HG03432 (cell line): ENCODE measurements at regions not wholly inside any gene's neighbourhood (a gene's known extent, or its start where the extent isn't known, plus 50 kb on each side); places are given as distances from the start of the nearest gene placed in this dataset.
"Not testable (repeated sequence)": the region's sequence is repeated elsewhere in the genome, so short reads cannot be mapped to it uniquely, and the experiment has no call there.

Experiments
- ATAC-seq: cut with Tn5 transposase; IDR thresholded peaks from one replicate; pipeline ENCODE4 v1.9.1; 2021; ENCODE audit warnings: mild to moderate bottlenecking, moderate library complexity; ENCODE audit not compliant: unreplicated experiment

DNA sequence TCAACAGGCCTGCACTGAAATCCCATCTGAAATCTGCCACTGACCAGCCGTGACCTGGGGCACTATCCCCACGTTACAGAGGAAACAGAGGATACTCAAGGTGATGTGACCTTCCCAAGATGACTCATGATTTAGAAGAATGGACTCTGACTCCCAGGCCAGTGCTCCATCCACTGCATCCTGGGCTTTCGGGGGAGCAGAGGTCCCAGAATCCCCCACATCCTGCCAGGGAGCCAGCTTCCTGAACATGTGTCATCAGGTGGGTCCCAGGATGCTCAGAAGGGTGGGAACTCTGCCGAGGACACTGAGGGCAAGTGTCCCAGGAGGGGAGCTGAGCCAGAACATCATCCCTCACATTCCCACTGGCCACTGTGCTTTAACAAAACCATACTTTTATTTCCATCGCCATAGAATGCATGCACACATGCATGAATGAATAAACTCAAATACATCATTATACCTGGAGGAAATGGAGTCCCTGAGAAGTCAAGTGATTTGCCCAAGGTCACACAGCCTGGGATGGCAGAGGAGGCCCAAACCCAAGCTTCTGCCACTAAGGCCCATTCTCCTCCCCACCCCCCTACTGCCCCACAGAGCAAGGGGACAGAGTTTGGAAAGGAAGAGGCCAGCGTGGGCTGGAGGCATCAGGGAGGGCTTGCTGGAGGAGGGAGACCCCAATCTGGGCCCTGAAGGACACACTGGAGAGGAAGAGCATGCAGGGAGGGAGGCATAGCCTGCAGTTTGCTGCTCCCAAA lies 189.4 kb downstream of the MATN1 start:
- no peak for ATAC-seq

DNA sequence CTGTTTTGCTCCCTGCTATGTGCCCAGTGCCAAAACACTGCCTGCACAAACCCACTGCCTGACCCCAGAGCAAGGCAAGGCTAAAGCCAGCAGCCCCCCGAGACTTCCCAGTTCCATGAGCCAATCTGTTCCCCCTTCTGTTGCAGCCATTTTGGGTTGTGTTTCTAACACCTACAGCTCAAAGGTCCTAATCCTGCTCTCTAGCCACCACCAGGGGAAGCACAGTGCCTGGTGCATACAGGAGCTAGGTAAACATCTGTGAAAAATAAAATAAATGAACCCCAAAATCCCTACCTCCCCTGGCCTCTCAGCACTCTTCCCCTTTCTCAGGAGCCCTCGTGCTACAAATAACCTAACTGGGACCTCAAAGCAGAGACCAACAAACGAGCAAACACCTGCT lies 190.2 kb downstream of the MATN1 start:
- ATAC-seq = no peak

DNA sequence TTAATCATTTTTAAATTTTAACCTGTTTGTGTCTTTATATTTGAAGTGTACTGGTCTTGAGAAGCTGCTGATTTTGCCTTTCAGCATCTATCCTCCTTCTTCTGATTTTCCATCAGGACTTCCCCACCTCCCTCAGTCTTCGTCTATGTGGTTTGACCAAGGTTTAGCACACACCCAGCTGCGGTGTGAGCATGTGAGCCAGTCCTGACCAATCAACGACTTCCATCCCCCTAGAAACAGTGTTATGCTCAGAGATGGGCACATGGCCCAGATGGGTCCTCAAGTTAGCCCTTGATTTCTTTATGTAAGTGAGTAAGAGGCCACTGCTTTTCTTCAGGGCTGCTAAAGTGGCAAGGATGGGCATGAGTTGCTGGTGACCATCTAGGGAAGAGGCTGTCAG lies 190.8 kb downstream of the MATN1 start:
- ATAC-seq = no peak

DNA sequence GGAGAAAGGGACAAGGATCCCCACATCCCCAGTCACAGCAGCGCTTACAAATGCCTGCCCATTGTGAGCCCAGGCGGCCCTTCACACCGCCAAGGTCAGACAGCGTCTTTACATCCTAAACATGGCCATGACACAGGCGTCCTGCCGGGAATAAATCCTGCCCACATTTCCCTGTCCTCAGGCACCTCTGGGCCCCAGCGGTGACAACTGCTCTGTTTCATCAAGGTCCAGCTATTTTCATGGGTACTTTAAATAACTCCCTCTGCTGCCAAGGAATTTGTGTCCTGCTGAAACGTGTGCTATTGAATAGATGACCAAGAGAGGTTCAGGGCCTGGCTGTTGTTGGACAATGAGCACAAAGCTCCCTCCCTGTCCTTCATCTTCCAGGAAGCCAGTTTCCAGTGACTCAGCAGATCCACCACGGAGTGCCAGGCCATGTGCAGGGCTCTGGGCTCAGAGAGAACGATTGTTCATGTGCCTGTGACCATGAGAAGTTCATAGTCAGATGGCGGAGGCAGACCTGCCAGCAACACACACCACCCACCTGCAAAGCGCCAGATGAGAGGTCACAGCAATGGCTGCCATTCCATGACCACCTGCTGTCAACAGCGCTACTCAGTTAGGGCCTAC lies 195.8 kb downstream of the MATN1 start:
- ATAC-seq = no peak

DNA sequence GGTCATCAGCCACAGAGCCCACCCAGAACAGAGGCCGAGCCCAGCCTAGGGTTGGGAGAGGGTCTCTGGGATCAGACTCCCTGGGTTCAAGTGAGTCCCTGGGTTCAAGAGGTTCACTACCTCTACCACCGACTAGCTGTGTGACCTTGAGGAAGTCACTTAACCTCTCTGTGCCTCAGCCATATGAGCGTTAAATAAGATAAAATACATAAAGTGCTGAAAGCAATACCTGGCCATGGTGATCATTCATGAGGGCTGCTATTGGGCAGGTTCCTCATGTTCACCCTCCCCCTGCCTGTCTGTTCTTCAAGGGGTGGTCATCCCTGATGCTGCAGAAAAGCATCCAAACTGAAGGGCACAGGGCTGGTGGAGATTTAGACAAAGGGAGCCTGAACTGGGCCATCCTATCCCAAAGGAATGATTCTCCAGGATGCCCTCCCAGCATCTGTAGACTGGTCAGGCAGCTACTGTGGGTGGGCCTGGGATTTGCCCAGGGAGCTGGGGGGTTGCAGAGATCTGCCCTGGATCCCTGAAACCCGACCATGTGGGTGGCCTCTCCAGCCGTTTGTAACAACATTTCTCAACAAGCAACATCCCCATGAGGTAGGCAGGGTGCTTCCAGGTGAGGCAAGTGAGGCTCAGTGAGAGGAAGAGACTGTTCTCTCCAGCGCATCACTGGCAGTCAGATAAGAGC lies 196.6 kb downstream of the MATN1 start:
- ATAC-seq = no peak

DNA sequence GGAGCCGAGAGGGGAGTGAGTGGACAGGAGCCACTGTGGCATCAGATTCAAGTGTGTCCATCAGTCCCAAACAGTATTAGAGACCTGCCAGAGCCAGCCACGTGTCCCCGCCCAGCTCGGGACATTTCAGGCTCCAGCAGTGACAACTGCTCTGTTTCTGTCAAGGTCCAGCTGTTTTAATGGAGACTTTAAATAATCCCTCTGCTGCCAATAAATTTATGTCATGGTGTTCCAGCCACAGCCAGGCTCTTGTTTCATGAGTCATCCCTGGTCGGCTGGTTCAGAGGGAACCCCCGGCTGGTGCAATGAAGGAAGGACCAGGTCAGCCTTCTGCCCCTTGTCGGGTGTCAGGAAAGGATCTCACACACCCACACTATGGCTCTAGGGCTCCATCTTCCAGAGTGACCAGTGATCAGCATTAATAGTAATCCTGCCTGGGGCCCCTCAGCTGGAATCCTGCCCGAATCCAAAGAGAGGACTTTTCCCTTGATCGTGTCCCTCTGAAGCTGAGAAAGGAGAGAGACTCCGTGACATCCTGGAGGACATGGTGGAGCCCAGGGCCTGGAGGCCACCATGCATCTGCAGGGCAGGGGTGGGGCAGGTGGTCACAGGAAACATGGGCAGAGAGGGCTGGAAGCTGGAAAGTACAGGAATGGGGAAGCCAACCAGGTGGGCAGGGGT lies 197.3 kb downstream of the MATN1 start:
- no peak for ATAC-seq

DNA sequence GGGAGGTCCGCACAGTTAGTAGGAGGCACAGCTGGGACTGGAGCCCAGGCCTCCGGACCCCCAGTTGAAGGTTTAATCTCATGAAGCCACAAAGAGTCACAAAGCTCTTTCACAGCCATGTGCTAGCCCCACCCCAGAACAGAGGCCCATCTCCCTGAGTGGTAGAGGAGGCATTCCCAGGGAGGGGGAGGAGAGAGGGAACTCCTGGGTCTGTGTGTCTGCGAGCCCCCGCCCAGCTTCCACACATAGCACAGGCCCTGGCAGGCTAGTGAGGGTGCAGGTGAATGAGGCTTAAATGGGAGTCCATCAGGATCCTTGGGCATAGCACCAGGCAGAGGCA lies 197.8 kb downstream of the MATN1 start:
- ATAC-seq = no peak

DNA sequence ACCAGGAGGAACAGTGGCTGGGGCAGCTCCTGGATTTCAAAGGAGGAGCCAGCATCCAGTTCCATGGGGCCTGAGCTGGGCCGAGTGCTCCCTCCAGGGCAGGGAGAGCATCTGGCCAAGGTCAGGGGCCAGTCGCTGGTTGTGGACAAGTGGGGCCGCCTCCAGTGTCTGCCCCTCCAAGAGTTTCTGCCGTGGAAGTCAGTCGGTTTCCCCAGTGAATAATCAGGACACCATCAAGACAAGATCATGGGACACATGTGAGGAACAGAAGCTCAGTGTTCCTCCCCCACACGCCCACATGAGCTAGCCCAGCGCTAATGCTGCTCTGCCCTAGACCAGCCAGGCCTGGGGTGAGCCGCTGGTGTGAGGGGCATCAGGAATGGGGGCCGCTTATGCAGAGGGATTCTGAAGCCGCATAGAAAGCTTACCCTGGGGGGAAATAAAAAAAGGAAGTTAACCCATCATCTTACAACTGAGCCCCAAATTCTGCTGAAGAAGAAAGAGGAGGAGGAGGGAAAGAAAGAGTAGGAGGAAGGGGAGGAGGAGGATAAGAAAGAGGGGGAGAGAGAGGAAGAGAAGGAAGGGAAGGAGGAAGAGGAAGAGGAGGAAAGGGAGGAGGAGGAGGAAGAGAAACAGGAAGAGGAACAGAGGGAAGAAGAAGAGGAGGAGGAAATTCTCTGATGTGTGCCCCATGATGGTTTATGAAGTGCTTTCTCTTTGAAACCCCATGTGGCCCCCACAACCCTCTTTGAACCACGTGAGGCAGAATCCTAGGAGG lies 198.4 kb downstream of the MATN1 start:
- ATAC-seq = no peak

DNA sequence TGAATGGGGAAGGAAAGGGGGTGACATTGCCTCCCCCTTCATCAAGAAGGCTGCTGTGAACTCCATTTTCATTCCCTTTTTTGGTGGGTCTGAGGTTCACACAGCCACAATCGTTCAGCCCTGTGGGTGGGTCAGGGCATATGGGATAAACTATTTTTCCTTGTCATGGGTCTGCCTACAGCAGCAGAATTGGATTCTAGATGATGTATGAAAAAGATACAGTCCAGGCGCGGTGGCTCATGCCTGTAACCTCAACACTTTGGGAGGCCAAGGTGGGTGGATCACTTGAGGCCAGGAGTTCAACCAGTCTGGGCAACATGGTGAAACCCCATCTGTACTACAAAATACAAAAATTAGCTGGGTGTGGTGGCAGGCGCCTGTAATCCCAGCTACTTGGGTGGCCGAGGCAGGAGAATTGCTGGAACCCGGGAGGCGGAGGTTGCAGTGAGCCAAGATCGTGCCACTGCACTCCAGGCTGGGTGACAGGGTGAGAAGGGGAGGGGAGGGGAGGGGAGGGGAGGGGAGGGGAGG lies 199.3 kb downstream of the MATN1 start:
- not testable (repeated sequence) for ATAC-seq

DNA sequence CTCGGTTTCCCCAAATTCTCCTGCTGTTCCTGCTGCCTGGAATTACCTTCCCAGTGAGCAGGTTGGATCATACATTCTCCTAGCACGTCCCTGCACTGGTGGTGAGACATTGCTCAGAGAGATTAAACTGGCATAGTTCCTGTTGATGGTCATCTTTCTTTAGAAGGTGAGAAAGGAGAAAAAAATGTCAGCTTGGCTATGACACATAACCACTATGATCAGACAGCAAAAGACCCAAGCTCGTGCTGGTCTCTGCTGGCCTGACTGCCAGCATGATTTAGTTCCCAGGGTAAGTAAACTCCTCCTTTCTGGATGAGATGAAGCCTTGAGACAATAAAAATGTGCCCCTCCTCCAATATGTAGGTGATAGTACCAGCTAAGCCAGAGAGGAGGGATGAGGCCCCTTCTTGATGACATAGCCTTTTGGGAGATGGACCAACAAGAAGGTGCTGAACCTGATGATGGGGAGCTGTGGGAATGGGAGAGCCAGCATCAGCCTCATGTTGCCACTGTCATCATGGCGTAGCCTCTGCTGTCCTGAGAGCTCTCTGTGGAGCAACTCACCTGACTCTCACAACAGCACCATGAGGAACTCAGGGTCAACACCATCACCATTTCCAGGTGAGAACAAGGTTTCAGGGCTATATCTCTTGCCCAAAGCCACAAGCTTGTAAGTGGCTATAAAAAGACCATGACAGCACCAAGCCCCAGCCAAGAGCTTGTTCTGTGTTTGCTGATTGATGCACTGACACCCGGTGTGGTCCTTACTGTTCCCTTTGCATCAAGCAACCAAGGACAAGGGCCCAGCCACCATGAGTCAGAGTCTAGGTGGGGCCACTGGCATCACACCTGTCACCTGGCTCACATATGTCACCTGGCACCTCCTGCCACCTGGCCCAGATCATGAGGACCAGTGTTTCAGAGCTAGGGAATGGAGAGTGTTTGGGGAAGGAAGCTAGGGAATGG lies 200.0 kb downstream of the MATN1 start:
- ATAC-seq = no peak

DNA sequence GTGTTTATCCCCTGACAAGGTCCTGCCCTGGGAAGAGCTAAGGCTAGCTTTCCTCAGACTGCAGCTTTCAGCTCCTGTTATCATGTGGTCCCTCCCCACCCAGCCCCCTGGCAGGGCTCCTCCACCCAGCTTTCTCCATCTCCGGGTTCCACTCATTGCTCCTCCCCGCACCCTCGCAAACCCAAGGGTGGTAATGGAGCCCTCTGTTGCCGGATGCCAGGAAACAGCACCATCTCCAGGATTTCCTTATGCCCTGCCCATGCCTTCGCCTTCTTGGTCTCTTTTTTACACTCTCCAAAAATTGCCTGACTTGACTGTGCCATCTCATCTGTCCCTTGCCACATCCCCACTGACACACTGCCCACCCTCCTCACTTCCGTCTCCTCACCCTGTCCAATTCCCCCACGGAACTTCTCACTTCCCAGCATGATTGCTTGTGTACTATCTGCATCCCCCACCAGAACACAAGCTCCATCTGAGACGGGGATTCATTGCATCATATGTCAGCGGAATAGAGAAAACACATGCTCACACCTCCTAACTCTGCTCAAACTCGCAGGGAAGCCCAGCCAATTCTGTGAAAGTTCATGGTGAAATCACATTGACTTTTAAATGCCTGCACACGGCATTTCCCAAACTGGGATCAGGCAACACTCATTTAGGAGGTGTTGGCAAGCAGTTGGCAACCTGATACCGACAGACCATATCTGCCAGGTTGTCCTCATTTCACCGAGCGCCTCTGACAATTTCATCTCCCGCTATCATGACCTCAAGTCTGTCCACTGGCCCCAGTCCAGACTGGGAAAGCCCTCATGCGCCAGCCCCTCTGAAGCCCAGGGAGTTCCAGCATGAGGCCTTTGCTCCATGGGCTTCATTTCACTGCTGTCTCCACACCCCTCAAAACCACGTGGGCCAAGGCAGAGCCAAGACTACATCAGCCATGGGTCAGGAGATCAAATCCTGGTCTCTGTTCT lies 201.1 kb downstream of the MATN1 start:
- no peak for ATAC-seq

DNA sequence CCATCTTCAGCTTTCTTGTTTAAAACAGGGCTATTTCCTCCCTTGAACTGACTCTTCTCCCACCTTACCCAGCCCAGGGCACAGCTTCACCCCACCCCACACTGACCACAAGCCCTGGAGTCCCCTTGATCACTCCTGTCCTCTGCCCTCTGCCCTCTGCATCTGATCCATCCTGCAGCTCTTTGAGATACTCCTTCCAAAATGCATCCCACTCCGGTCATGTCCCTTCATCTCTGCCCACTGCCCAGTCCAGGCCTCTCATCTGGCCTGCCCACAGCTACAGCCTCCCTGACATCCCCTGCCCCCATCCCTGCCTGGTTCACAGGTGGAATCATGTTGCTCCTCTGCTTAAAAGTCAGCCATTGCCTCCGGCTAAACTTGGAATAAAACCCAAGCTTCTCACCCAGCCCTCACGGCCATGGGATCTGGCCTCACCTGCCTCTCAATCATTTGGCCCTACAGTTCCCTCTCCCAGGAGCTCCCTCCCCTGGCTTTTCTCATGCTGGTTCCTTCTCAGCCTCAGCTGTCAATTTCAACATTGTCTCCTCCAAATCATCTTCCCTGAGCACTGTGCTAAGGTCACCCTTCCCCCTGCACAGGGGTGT lies 202.0 kb downstream of the MATN1 start:
- ATAC-seq = no peak

DNA sequence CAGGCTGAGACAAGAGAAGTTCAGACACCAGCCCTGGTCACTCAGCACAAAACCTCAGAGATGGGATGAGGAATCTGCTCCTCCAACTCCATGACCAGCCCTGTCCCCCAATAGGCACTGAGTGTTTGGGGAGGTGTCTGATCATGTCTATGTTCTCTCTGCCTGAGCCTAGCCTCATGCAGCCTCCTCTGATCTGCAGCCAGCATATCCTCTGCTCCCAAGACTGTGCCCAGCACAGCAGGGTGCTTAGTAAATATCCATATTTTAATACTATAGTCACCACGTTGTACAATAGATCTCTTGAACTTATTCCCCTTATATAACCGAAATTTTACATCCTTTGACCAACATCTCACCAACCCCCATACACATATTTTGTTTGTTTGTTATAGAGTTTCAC lies 202.9 kb downstream of the MATN1 start:
- ATAC-seq = no peak

DNA sequence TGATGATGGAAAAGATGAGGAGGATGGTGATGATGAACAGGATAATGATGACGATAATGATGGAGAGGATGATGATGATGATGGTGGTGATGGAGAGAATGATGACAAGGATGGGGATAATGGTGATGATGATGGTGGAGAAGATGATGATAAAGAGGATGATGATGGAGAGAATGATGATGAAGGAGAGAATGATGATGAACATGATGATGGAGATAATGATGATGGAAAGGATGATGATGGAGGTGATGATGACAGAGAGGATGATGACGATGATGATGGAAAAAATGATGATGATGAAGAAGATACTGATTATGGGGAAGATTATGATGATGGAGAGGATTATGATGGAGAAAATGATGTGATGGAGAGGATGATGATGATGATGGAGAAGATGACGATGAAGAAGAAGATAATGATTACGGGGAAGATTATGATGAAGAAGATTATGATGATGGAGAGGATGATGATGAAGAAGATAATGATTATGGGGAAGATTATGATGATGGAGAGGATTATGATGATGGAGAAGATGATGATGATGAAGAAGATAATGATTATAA lies 204.1 kb downstream of the MATN1 start:
- ATAC-seq = no peak

DNA sequence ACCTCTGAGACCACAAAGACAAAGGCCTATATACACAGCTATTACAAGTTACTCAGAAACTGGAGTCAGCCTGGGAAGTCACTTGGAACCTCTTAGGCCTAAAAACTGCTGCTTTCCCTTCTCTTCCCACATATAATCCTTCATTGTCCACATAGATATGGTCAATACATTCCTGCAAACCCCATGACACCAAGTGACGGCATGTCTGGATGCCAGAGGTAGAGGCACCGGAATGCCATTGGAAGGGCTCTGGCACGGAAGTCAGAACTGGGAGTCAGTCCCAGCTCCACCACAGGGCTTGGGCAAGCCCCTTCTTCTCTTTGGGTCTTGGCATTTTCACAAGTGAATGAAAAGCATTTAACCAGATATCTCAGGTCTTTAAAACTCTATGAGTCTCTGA lies 204.7 kb downstream of the MATN1 start:
- no peak for ATAC-seq

DNA sequence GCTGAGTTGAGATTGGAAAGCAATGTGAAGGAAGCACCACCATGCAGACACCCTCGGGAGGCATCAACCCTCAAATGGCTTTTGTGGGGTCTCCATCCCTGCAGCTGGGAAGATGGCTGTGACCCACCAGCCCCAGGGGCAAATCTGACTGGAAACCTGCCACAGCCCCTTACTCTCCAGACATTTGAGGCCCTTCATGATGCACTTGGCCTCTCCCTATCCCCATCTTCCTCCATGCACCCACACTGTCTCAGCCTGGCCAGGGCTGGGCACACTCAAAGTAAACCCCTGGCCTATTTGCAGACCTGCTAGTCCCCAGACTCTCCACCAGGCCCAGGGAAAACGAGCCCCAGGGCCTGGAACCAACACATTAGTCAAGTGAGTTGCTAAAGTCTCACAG lies 205.2 kb downstream of the MATN1 start:
- no peak for ATAC-seq

DNA sequence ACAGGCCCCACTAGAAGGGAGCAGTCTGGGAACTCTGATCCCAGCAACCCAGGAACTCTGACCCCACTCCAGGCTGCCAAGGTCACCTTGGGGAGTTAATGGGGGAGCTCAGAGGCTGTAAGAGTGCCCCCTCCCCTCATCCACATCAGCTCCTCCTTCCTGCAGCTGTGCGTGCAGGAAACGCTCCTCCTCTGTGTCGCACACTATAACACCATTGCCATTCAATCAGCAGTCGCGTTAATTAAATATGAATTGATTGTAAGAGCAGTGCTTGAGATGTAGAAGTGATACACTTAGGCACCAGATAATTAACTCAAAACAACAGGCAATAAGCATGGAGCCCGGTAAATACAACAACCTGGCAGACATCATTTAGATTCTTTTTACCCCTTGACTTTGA lies 205.7 kb downstream of the MATN1 start:
- not testable (repeated sequence) for ATAC-seq

DNA sequence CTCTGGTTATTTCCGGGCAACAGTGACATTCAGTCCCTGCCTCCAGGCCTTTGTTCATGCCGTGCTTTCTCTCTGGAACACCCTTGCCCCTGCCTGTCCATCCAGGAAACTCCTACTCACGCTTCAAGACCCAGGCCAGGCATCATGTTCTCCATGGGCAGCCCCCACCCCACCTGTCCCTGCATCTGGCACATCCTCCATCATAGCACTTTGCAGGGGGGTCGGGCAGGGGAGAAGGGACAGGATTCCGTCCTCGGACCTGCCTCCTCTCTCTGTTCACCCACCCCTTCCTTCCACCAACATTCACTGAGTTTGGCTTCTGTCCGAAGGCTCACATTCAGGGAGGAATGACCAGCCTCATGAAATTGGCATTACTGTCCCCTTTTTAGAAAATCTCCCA lies 206.1 kb downstream of the MATN1 start:
- not testable (repeated sequence) for ATAC-seq
